HEK293 (cell line): ENCODE measurements at regions not wholly inside any gene's neighbourhood (a gene's known extent, or its start where the extent isn't known, plus 50 kb on each side); places are given as distances from the start of the nearest gene placed in this dataset.

Source experiments
- ELK4 ChIP-seq: IDR thresholded peaks from 2 replicates; pipeline ENCODE4 v1.6.1; 2011; ENCODE audit warnings: mild to moderate bottlenecking, low read depth, low read length, borderline replicate concordance
- KLF10 ChIP-seq: fragments of 450-650 bp; IDR thresholded peaks from 2 replicates; pipeline ENCODE4 v1.5.1; 2018; ENCODE audit warnings: missing biosample characterization, mild to moderate bottlenecking, missing genetic modification characterization
- PBX3 ChIP-seq: sonication (generic); formaldehyde crosslinking; IDR thresholded peaks from 2 replicates; pipeline ENCODE4 v1.8.1; 2022; ENCODE audit warnings: mild to moderate bottlenecking, moderate library complexity, missing genetic modification reagents
- YY1 ChIP-seq: fragments of 450-650 bp; formaldehyde crosslinking; IDR thresholded peaks from 2 replicates; pipeline ENCODE4 v1.5.1; 2018; ENCODE audit warnings: missing biosample characterization, missing genetic modification characterization
- ZNF280D ChIP-seq: fragments of 450-650 bp; formaldehyde crosslinking; IDR thresholded peaks from 2 replicates; pipeline ENCODE4 v1.5.1; 2016; ENCODE audit warnings: missing biosample characterization, missing genetic modification characterization
- ZNF335 ChIP-seq: fragments of 450-650 bp; formaldehyde crosslinking; conservative IDR thresholded peaks from 2 replicates; pipeline ENCODE4 v1.5.1; 2016; ENCODE audit warnings: missing biosample characterization, missing genetic modification characterization
- ZNF366 ChIP-seq: fragments of 450-650 bp; formaldehyde crosslinking; conservative IDR thresholded peaks from 2 replicates; pipeline ENCODE4 v1.5.1; 2016; ENCODE audit warnings: missing biosample characterization, missing genetic modification characterization
- TF ChIP-seq, protein P1 (sequence below): fragments of 450-650 bp; formaldehyde crosslinking; IDR thresholded peaks from 2 replicates; pipeline ENCODE4 v1.5.1; 2016; ENCODE audit warnings: missing biosample characterization, missing genetic modification characterization
- TF ChIP-seq, protein P2 (sequence below): fragments of 450-650 bp; formaldehyde crosslinking; IDR thresholded peaks from 2 replicates; pipeline ENCODE4 v1.5.0; 2017; ENCODE audit warnings: missing biosample characterization, missing genetic modification characterization, borderline replicate concordance

DNA sequence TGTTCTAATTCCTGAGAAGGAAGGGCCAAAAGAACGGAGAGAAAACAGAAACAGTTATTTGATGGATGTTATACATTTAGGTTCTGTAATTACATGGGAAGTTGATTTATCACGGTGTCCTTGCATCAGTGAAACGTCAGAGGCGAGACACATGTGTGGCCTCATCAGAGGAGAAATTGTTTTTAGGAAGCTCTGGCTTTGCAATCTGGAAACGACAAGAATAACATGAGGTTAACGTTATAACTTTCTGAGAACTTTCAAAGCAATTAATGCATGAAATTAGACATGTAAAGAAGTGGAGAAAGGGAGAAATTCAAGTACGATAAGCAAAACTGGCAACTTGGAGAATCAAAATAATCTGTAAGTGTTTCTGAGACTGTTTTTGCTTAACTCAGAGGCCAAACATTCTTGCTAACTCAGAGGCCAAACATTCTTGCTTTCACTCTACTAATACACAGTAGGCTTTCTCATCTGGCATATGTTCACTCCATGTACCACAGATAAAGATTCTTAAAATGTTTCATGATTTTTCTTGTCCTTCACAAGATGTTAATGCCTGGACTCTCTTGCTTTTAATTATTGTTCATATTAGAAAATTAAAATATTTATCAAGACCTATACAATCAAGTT is 933.0 kb downstream of the TLE4 start:
- TF ChIP-seq YY1 (no peak), ZNF335 (no peak), ZNF366 (no peak), PBX3 (CRISPR knock-in tag) (no peak), ZNF280D (tag by site-specific recombination) (no peak), KLF10 (tag by site-specific recombination) (no peak), ELK4 (no peak)
- TF ChIP-seq, protein P1, sequence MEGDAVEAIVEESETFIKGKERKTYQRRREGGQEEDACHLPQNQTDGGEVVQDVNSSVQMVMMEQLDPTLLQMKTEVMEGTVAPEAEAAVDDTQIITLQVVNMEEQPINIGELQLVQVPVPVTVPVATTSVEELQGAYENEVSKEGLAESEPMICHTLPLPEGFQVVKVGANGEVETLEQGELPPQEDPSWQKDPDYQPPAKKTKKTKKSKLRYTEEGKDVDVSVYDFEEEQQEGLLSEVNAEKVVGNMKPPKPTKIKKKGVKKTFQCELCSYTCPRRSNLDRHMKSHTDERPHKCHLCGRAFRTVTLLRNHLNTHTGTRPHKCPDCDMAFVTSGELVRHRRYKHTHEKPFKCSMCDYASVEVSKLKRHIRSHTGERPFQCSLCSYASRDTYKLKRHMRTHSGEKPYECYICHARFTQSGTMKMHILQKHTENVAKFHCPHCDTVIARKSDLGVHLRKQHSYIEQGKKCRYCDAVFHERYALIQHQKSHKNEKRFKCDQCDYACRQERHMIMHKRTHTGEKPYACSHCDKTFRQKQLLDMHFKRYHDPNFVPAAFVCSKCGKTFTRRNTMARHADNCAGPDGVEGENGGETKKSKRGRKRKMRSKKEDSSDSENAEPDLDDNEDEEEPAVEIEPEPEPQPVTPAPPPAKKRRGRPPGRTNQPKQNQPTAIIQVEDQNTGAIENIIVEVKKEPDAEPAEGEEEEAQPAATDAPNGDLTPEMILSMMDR (tag by site-specific recombination) = no peak
- TF ChIP-seq, protein P2, sequence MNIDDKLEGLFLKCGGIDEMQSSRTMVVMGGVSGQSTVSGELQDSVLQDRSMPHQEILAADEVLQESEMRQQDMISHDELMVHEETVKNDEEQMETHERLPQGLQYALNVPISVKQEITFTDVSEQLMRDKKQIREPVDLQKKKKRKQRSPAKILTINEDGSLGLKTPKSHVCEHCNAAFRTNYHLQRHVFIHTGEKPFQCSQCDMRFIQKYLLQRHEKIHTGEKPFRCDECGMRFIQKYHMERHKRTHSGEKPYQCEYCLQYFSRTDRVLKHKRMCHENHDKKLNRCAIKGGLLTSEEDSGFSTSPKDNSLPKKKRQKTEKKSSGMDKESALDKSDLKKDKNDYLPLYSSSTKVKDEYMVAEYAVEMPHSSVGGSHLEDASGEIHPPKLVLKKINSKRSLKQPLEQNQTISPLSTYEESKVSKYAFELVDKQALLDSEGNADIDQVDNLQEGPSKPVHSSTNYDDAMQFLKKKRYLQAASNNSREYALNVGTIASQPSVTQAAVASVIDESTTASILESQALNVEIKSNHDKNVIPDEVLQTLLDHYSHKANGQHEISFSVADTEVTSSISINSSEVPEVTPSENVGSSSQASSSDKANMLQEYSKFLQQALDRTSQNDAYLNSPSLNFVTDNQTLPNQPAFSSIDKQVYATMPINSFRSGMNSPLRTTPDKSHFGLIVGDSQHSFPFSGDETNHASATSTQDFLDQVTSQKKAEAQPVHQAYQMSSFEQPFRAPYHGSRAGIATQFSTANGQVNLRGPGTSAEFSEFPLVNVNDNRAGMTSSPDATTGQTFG (tag by site-specific recombination) = no peak
